GM12878 (cell line): ENCODE measurements at regions not wholly inside any gene's neighbourhood (a gene's known extent, or its start where the extent isn't known, plus 50 kb on each side); places are given as distances from the start of the nearest gene placed in this dataset.

Experiments used
- ATAC-seq: fragments of 200-7000 bp; cut with Tn5 transposase; 3 replicates; pipeline ENCODE4 v1.9.1; 2020; ENCODE audit warnings: mild to moderate bottlenecking, moderate library complexity
- BruUV-seq: library from RNA; stranded (reverse); fragments of 400-500 nt; replicated peaks from 2 replicates; lab custom pipeline; 2021; lab: Mats Ljungman, UMichigan
- CTCF ChIA-PET: fragments of 300-600 bp; sonication (Branson Sonifier 250); formaldehyde crosslinking; extraction: SDS; loops from one replicate; lab custom pipeline; 2021; ENCODE audit warnings: inconsistent platforms; lab: Yijun Ruan, JAX
- POLR2A ChIA-PET: fragments of 350-600 bp; formaldehyde crosslinking; extraction: SDS; loops from one replicate; lab custom pipeline; 2021; ENCODE audit warnings: inconsistent platforms; lab: Charles Lee
- RAD21 ChIA-PET: fragments of 300-600 bp; sonication (Branson Sonifier 250); formaldehyde crosslinking; loops from one replicate; lab custom pipeline; 2023; ENCODE audit warnings: antibody characterized with exemption; ENCODE audit not compliant: unreplicated experiment; lab: Charles Lee
- SMC1A ChIA-PET: fragments of 300-600 bp; sonication (Branson Sonifier 250); formaldehyde crosslinking; loops from one replicate; lab custom pipeline; 2023; ENCODE audit not compliant: unreplicated experiment, uncharacterized antibody; lab: Charles Lee
- DNase-seq: peaks from one replicate; pipeline ENCODE4 v3.0.0-alpha.2; 2011; ENCODE audit warnings: low read depth, low spot score
- FAIRE-seq: peaks from 3 replicates; lab custom pipeline; 2011; peaks lifted over from hg19 to GRCh38; lab: Jason Lieb, UNC
- H2AFZ ChIP-seq: 2 replicates; pipeline ENCODE4 v1.6.0; 2011; ENCODE audit warnings: low read depth, low read length, control low read depth; ENCODE audit not compliant: control insufficient read depth
- H3K27ac ChIP-seq: 2 replicates; pipeline ENCODE4 v1.5.1; 2011; ENCODE audit warnings: control low read depth; ENCODE audit not compliant: control insufficient read depth, insufficient read depth
- H3K27me3 ChIP-seq, 2 experiments: replicated peaks in 1 of 2; 2 replicates each; pipeline versions ENCODE4 v1.6.0 to v1.6.1; 2011; ENCODE audit warnings: low read length in 1 of 2; ENCODE audit not compliant: control insufficient read depth in 2 of 2, insufficient read depth in 2 of 2
- H3K36me3 ChIP-seq, 2 experiments: 2 replicates each; pipeline ENCODE4 v1.5.1; 2011; ENCODE audit warnings: low read length in 1 of 2; ENCODE audit not compliant: control insufficient read depth in 2 of 2, insufficient read depth in 2 of 2
- H3K4me1 ChIP-seq: 2 replicates; pipeline ENCODE4 v1.6.1; 2011; ENCODE audit warnings: mild to moderate bottlenecking, low read length, moderate library complexity, mixed read lengths; ENCODE audit not compliant: control insufficient read depth, insufficient read depth
- H3K4me2 ChIP-seq: 2 replicates; pipeline ENCODE4 v1.6.0; 2011; ENCODE audit warnings: control low read depth; ENCODE audit not compliant: control insufficient read depth, insufficient read depth
- H3K4me3 ChIP-seq: fragments of 200-600 bp; sonication (generic); 2 replicates; pipeline ENCODE4 v1.5.1; 2016
- H3K79me2 ChIP-seq: 2 replicates; pipeline ENCODE4 v1.6.0; 2011; ENCODE audit warnings: low read length; ENCODE audit not compliant: control insufficient read depth, insufficient read depth
- H3K9ac ChIP-seq: 2 replicates; pipeline ENCODE4 v1.8.0; 2011; ENCODE audit warnings: low read length, control low read depth, mixed read lengths; ENCODE audit not compliant: control insufficient read depth, insufficient read depth
- H3K9me3 ChIP-seq: replicated peaks from 3 replicates; pipeline ENCODE4 v1.5.1; 2011; ENCODE audit warnings: mild to moderate bottlenecking, low read length; ENCODE audit not compliant: control insufficient read depth, insufficient read depth
- H4K20me1 ChIP-seq: 2 replicates; pipeline ENCODE4 v1.6.0; 2011; ENCODE audit not compliant: control insufficient read depth, insufficient read depth
- CTCF ChIP-seq, 3 experiments: IDR thresholded peaks in 2 of 3; conservative IDR thresholded peaks in 1 of 3; 2 replicates each; pipeline ENCODE4 v1.5.1; 2011; ENCODE audit warnings: low read depth in 3 of 3, low read length in 3 of 3, mild to moderate bottlenecking in 3 of 3, control low read depth in 2 of 3, moderate library complexity in 2 of 3, inconsistent platforms in 1 of 3, mixed read lengths in 1 of 3; ENCODE audit not compliant: control insufficient read depth in 2 of 3, insufficient read depth in 1 of 3; ENCODE audit errors: extremely low read depth in 1 of 3
- HDGF ChIP-seq: fragments of 450-650 bp; IDR thresholded peaks from 2 replicates; pipeline ENCODE4 v1.6.1; 2016; ENCODE audit warnings: antibody characterized with exemption
- POLR2AphosphoS2 ChIP-seq: IDR thresholded peaks from 2 replicates; pipeline ENCODE4 v1.6.1; 2011; ENCODE audit warnings: low read depth, mild to moderate bottlenecking, low read length, improper control_type of control experiment, moderate library complexity
- RAD21 ChIP-seq: IDR thresholded peaks from 2 replicates; pipeline ENCODE4 v1.6.1; 2011; ENCODE audit warnings: mild to moderate bottlenecking, low read depth, low read length, moderate library complexity; ENCODE audit not compliant: insufficient read depth
- SMC3 ChIP-seq: IDR thresholded peaks from 2 replicates; pipeline ENCODE4 v1.6.1; 2011; ENCODE audit warnings: low read length, improper control_type of control experiment, borderline replicate concordance
- STAT3 ChIP-seq: IDR thresholded peaks from 2 replicates; pipeline ENCODE4 v1.6.1; 2011; ENCODE audit warnings: low read depth, low read length, improper control_type of control experiment
- ZBED1 ChIP-seq: IDR thresholded peaks from 2 replicates; pipeline ENCODE4 v1.6.1; 2016; ENCODE audit warnings: borderline replicate concordance
- WGBS: methylation state at CpG from one replicate; pipeline ENCODE4 v1.1.6; 2016; ENCODE audit warnings: low lambda C conversion rate; ENCODE audit not compliant: insufficient replicate concordance, insufficient coverage; ENCODE audit errors: missing lambda C conversion rate; 5-methylcytosine and 5-hydroxymethylcytosine counted together
- in situ Hi-C: fragments of 300-500 bp; cut with MboI; formaldehyde crosslinking; loops from 9 replicates; pipeline ENCODE4 v1.14.3; 2018; ENCODE audit warnings: mixed read lengths
- intact Hi-C: fragments of 100-400 bp; cut with micrococcal nuclease; formaldehyde crosslinking; loops from one replicate; pipeline ENCODE4 v1.14.2; 2022; ENCODE audit not compliant: unreplicated experiment

DNA sequence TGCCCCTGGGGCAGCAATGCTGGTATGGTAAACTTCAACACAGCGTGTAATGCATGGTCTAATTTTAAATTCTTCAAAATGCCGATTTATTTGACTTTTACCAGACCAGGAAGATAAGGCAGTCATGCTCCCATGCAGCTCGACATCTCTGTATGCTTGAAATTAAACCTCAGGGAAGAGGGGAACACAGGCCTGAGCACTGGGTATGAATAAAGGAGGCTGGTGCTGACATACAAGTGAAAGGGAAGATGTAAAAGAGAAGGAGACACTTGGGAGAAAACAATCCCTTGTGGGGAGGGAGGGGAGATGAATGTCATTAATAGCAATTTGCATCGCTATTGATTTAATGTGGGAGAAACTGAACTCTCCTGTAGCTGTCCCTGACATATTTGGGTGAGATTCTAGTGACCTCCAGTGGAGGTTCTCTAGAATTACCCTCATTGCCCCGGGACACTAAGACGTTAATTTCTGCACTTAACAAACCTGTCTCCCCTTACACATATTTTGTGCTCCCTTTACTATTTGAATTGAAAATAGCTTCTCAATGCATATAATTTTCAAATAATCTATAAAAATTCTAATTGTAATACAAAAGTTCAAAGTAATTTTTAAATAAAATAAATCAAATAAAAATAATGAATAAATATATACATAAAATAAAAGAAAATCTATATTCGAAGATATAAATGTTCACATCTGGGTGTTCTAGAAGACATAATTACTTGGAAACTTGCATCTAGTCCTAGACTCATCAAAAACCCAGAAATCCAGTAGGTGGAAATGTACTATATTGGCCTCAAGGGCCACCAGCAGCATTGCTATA lies 283.1 kb downstream of the LMX1A start:
- Histone ChIP-seq H4K20me1 (no peaks in the 10 kb centered on the region), H3K4me3 (no peak overlapping the region), H3K9me3 (no peaks in the 10 kb centered on the region), H3K27me3 (no peaks in the 10 kb centered on the region), H3K79me2 (no peaks in the 10 kb centered on the region), H3K4me1 (no peaks in the 10 kb centered on the region), H3K4me2 (no peak overlapping the region), H3K27ac (no peak overlapping the region), H3K9ac (no peak overlapping the region), H2AFZ (no peak overlapping the region), H3K36me3 (no peaks in the 10 kb centered on the region)
- SMC1A ChIA-PET = interaction anchor here (0.6 to 0.7 kb wide), 3 partner anchors 1237 to 1717 kb away, joined by 3 read pairs; no protein-coding TSS in a partner anchor
- no peak for DNase-seq
- intact Hi-C loops = loop anchor here (5.0 to 10.0 kb wide), 5 partner anchors 189 to 1711 kb away; no protein-coding TSS in a partner anchor
- under 1% methylated on average over 7 of the region's 7 CpGs for WGBS
- peak; percentile 84 for ATAC-seq
- POLR2A ChIA-PET = no interaction called here
- no TSS peak for BruUV-seq
- CTCF ChIA-PET = interaction anchor here (0.5 to 1.5 kb wide), 9 partner anchors 11 to 1744 kb away, joined by 3 to 6 read pairs (median 4); no protein-coding TSS in a partner anchor
- FAIRE-seq = peak; percentile 89
- RAD21 ChIA-PET = interaction anchor here (1.1 to 1.4 kb wide), 4 partner anchors 182 to 1714 kb away, joined by 3 to 4 read pairs (median 4); no protein-coding TSS in a partner anchor
- in situ Hi-C loops = no loop called here
- TF ChIP-seq CTCF (IDR thresholded peaks at IDR 0.05 in 2 of 3, conservative IDR thresholded peaks at IDR 0.05 in 1 of 3; ENCODE audit: control insufficient read depth in 2 of 3, extremely low read depth in 1 of 3, insufficient read depth in 1 of 3, low read depth in 3 of 3, low read length in 3 of 3) (peak; percentile 53 to 68 (median 54); a peak in 5 of 6 replicates), POLR2AphosphoS2 (no peak), STAT3 (no peak), RAD21 (peak; percentile 69), ZBED1 (no peak), SMC3 (peak; percentile 58; the same call in 1 of the 2 replicates), HDGF (no peak)
